Endothelial cell of hepatic sinusoid (primary cell): ENCODE measurements at regions not wholly inside any gene's neighbourhood (a gene's known extent, or its start where the extent isn't known, plus 50 kb on each side); places are given as distances from the start of the nearest gene placed in this dataset.
"Not testable (repeated sequence)": the region's sequence is repeated elsewhere in the genome, so short reads cannot be mapped to it uniquely, and the experiment has no call there.

Experiments
- in situ Hi-C: cut with HindIII; loops from 2 replicates; pipeline ENCODE4 v1.10.0; 2017; ENCODE audit warnings: low sequenced_read_pairs

- in situ Hi-C loops: no loop called here
Measured at GRCh38 chr6:56904068-56904467, 50.8 kb upstream of the BEND6 start.

- in situ Hi-C loops: no loop called here
Measured at GRCh38 chr6:56902641-56903464, 52.1 kb upstream of the BEND6 start.

- in situ Hi-C loops: no loop called here
Measured at GRCh38 chr6:56900784-56901183, 54.1 kb upstream of the BEND6 start.

GRCh38 chr6:56899753-56900152 is 55.2 kb upstream of the BEND6 start:
- in situ Hi-C loops: no loop called here

- in situ Hi-C loops: no loop called here
Measured at GRCh38 chr6:56899311-56899710, 55.6 kb upstream of the BEND6 start.

- in situ Hi-C loops: no loop called here
Measured at GRCh38 chr6:56897789-56898529, 56.9 kb upstream of the BEND6 start.

GRCh38 chr6:56891754-56892153 is 63.2 kb upstream of the BEND6 start:
- in situ Hi-C loops: no loop called here

- in situ Hi-C loops: no loop called here
Measured at GRCh38 chr6:56890683-56891429, 64.1 kb upstream of the BEND6 start.

GRCh38 chr6:56890066-56890465 is 64.8 kb upstream of the BEND6 start:
- in situ Hi-C loops: no loop called here

GRCh38 chr6:56889492-56889891 is 65.4 kb upstream of the BEND6 start:
- in situ Hi-C loops: no loop called here

- in situ Hi-C loops: no loop called here
Measured at GRCh38 chr6:56888687-56889086, 66.2 kb upstream of the BEND6 start.

GRCh38 chr6:56887086-56887485 is 67.8 kb upstream of the BEND6 start:
- in situ Hi-C loops: no loop called here

GRCh38 chr6:56877922-56878321 is 77.0 kb upstream of the BEND6 start:
- in situ Hi-C loops: no loop called here

GRCh38 chr6:56875961-56876360 is 78.9 kb upstream of the BEND6 start:
- in situ Hi-C loops: no loop called here

GRCh38 chr6:56875523-56875922 is 79.4 kb upstream of the BEND6 start:
- in situ Hi-C loops: no loop called here

- in situ Hi-C loops: no loop called here
Measured at GRCh38 chr6:56874328-56874727, 80.6 kb upstream of the BEND6 start.

GRCh38 chr6:56870053-56870452 is 84.9 kb upstream of the BEND6 start:
- in situ Hi-C loops: not testable (repeated sequence)

- in situ Hi-C loops: loop anchor here (10.0 kb wide), 1 partner anchor 445 kb away; the partner anchor contains the start of gene PRIM2
Measured at GRCh38 chr6:56869346-56869745, 85.6 kb upstream of the BEND6 start.

- in situ Hi-C loops: loop anchor here (10.0 kb wide), 1 partner anchor 446 kb away; the partner anchor contains the start of gene PRIM2
Measured at GRCh38 chr6:56868687-56869086, 86.2 kb upstream of the BEND6 start.

GRCh38 chr6:56866917-56867522 is 87.9 kb upstream of the BEND6 start:
- in situ Hi-C loops: loop anchor here (10.0 kb wide), 1 partner anchor 448 kb away; the partner anchor contains the start of gene PRIM2
